HG02870 (cell line): ENCODE measurements at regions not wholly inside any gene's neighbourhood (a gene's known extent, or its start where the extent isn't known, plus 50 kb on each side); places are given as distances from the start of the nearest gene placed in this dataset.
"Not testable (repeated sequence)": the region's sequence is repeated elsewhere in the genome, so short reads cannot be mapped to it uniquely, and the experiment has no call there.

ENCODE experiments used
- ATAC-seq: cut with Tn5 transposase; IDR thresholded peaks from one replicate; pipeline ENCODE4 v1.9.1; 2021; ENCODE audit warnings: mild to moderate bottlenecking, moderate library complexity; ENCODE audit not compliant: unreplicated experiment

DNA sequence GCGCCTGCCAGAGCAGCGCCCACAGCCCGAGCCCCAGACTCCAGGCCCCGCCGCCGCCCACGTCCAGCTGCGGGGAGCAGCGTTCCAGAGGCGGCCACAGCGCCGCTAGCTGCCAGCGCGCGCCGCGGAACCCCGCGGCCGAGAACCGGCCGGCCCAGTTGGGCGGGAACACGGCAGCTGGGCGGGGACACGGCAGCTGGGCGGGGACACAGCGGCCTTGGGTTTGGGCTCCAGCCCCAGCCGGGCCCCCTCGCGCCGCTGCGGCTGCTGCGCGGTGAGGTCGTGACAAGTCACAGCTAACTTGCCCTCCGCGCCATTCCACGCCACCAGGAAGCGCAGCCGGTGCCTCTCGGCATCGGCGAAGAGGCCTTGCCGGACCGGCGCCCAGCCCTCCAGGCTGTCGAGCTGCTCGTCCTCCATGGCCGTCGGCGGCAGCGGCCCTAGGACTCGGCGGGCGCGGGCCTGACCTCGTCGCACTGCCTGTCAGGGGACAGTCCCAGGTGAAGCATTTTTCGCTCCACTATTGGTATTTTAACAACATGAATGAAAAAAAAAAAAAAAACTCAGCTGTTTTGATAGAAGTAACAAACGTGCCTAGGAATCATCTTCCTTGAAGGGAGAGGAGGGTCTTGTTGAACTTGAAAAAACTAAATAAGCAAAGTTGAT lies 56.6 kb upstream of the GOLGA8N start:
- ATAC-seq: peak; percentile 54

DNA sequence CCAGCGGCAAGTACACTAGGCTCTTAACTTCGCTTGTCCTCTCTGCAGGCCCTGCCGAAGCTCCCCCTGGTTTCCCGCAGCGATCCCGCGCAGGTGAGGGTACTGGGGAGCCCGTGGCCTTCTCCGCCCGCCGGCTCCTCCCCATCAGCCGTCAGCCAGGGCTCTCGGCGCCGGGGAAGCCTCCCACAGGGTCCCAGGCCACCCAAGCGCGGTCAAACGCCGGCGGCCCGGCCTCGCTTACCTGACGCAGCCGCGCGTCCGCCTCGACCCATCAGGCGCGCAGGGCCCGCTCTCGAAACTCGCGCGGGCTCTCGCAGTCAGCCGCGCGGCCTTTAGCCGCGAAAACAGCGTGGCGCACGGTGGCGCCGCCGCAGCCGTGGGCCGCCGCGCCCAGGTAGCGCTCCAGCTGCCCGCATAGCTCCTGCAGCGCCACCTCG lies 57.2 kb upstream of the GOLGA8N start:
- ATAC-seq: peak; percentile 32

DNA sequence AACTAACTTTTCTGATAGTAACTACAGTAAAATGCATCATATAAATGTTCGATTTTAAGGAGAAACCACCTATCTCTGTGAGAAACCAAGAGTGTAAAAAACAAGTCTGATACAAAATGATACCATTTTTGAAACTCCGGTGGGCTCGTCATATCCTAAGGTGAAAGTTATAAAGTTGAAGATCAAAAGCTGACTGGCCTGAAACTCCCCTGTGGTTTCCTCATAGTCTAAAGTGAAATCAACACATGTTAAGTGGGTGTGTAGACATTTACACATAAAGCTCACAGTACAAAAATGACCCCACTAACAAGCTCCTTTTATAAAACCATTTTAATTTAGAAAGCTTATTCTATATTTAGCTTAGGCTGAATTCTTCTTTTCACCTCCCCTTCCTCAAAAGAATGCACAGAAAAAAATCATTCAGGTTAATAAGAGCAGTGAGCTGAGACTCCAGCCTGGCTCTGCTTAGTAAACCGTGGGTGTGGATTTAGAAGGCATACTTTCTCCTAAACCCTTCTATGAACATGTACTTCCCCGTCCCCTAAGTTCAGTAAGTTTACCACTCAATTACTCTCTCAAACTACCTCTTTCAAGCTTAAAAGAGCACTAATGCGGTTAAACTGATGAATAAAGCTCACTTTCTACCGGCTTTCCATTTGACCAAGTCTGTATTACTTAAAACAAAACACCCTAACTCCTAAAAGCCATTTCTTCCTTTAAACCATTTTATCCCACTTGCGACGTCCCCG lies 57.9 kb upstream of the GOLGA8N start:
- ATAC-seq: peak; percentile 61

DNA sequence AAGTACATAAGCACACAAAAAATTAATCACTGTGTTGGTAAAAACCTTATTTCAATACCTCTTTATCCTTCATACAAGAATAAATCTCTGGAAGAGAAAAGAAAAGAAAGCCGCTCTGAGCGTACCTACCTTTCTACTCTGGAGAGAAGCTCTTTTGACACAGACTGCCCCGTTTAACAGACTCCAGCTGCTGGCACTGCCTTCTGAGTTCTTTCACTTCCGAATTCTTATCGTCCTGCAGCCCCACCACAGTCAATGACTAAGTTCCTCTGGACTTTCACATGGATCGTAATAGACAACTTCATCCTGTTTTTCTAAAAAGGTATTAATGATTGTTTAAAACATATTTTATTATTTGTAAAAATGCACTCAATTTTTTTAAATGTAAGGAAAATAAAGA lies 67.5 kb upstream of the GOLGA8O start:
- ATAC-seq: not testable (repeated sequence)

DNA sequence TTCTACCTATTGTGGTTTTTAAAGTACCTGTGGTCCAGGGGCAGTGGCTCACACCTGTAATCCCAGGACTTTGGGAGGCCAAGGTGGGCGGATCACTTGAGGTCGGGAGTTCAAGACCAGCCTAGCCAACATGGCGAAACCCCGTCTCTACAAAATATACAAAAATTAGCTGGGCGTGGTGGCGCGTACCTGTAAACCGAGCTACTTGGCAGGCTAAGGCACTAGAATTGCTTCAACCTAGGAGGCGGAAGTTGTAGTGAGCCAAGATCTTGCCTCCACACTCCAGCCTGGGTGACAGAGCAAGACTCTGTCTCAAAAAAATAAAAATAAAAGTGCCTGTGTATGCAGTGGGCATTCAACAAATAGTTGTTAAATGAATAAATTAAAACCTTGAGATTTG lies 67.0 kb upstream of the GOLGA8O start:
- not testable (repeated sequence) for ATAC-seq

DNA sequence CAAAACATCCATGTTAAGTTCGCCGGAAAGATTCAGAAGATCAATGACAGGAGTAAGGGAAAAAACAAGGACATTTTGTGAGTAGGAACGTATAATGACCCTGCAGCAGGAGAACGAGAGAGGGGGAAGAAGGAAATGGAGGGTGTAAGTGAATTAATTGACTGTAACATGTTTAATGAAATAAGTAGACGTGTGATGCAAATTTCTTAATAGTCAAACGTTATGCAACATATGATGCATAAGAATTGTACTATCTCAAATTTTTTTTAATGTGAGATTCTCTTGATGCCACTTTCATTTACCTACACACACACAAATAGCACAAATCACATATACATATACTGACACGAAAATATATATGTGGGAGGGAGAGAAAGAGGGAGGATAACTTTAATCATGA lies 63.5 kb upstream of the GOLGA8O start:
- ATAC-seq: not testable (repeated sequence)

DNA sequence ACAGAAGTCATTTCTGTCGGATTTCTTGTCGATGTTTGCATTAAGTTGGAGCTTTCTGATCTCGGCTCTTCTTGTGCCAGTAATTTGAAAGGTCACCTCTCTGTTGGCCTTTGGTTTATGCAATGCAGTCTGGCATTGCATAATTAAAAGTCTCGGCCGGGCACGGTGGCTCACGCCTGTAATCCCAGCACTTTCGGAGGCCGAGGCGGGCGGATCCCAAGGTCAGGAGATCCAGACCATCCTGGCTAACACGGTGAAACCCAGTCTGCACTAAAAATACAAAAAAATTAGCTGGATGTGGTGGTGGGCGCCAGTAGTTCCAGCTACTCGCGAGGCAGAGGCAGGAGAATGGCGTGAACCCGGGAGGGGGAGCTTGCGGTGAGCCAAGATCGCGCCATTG lies 62.6 kb upstream of the GOLGA8O start:
- ATAC-seq: not testable (repeated sequence)

DNA sequence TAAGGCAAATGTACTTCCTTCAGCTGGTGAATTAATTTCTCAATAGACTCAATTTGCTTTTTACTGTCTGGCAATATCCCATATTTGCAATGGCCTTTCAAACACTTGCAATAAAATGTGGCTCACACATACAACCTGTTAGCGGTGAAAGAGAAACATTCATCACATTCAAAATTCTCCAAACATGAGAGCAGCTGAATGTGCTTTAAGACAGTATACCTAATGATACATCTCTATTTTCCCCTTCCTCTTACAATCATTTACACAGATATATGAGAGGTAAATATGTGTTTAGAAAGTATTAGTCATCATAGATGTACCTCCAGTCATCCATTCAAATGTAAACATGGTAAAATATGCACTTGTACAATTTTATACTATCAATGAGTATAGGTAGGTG lies 61.5 kb upstream of the GOLGA8O start:
- ATAC-seq: not testable (repeated sequence)

DNA sequence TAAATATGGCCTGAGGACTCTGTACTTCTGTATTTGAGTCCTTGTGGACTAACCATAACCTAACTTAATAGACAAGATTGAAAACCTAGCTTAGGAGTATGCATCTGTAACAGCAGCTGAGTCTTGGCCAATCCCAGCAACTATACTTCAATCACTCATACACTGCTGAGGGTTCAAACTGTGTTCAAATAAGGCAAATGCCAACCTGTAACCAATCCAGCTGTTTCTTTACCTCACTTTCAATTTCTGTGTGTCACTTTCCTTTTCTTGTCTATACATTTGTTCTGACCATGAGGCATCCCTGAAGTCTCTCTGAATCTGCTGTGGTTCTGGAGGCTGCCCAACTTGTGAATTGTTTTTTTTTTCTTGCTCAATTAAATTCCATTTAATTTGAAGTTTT lies 57.9 kb upstream of the GOLGA8O start:
- ATAC-seq: not testable (repeated sequence)

DNA sequence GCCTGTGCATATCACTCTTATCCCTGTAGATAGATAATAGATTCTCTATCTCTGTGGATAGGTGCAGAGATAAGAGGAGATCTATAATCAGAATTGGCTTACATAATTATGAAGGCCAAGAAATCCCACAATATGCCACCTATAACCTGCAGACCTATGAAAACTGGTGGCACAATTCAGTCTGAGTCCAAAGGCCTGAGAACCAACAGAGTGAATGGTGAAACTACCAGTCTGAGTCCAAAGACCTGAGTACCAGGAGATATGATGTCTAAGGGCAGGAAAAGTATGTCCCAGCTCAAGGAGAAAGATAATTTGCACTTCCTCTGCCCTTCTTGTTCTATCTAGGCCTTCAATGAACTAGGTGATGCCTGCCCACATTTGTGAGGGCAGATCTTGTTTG lies 54.6 kb upstream of the GOLGA8O start:
- not testable (repeated sequence) for ATAC-seq

DNA sequence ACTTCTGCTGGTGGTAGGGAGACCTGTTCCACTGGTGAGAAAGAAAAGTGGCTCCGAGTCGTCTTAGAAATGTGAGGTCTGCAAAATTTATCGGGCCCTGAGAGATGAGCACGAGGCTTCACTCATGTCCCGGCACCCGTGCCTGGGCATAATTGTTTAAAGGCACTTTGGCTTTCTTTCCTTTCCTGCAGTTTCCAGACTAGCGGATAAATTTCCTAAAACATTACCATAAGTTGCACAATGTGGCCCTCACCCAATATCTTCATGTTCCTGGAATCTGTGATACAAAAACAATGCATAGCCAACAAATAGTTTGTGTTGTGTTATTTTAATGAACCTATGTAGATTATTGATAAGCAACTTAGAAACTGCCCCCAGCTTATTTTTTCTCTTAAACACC lies 52.6 kb upstream of the GOLGA8O start:
- ATAC-seq: not testable (repeated sequence)

DNA sequence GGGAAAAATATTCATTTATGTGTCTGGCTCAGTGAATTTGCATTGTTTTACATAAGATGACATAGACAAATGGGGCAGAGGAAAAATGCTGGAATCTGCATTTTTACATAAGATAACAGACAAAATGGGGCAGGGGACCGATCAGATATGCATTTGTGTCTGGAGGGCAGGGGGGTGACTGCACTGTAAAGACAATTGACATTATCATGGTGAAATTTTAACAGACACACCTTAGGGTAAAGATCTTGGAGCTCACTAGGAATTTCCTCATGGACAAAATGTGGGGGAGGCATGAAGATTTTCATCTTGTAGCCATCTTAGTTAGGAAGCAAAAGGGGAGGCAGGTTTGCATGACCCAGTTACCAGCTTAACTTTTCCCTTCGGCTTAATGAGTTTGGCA lies 51.4 kb upstream of the GOLGA8O start:
- not testable (repeated sequence) for ATAC-seq

DNA sequence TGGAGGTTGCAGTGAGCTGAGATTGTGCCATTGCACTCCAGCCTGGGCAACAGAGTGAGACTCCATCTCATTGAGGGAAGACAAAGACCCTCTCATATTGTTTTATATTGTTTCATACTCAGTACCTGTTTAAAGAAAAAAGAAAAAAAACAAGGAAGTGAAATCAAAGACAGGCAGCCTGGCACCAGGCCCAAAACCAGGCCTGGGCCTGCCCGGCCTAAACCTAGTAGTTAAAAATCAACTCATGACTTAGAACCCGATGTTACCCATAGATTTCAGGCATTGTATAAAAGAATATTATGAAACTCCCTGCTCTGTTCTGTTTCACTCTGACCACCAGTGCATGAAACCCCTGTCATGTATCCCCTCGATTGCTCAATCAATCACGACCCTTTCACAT lies 50.2 kb upstream of the GOLGA8O start:
- not testable (repeated sequence) for ATAC-seq
